Gastroesophageal sphincter (tissue), 4 donors: ENCODE measurements at regions not wholly inside any gene's neighbourhood (a gene's known extent, or its start where the extent isn't known, plus 50 kb on each side); places are given as distances from the start of the nearest gene placed in this dataset.

Source experiments
- ATAC-seq: fragments of 150-250 bp; one replicate; pipeline ENCODE4 v1.9.1; 2016; ENCODE audit warnings: mild to moderate bottlenecking, moderate library complexity
- H3K27ac ChIP-seq, 4 donors: fragments of 200-600 bp; sonication (generic) in 3 of 4; 1 replicate in 3 of 4; 2 replicates in 1 of 4; pipeline ENCODE4 v1.5.1; 2016 to 2019
- H3K27me3 ChIP-seq: fragments of 200-600 bp; sonication (generic); one replicate; pipeline ENCODE4 v1.5.1; 2019
- H3K36me3 ChIP-seq, 2 donors: fragments of 200-600 bp; sonication (generic); one replicate each; pipeline ENCODE4 v1.5.1; 2019; ENCODE audit warnings: control low read depth in 1 of 2
- H3K4me1 ChIP-seq, 3 donors: fragments of 200-600 bp; sonication (generic); 1 replicate in 2 of 3; 2 replicates in 1 of 3; pipeline ENCODE4 v1.5.1; 2016 to 2019; ENCODE audit warnings: control low read depth in 2 of 3
- H3K4me3 ChIP-seq, 2 donors: fragments of 200-600 bp; sonication (generic); one replicate each; pipeline ENCODE4 v1.5.1; 2019; ENCODE audit warnings: mild to moderate bottlenecking in 1 of 2, moderate library complexity in 1 of 2
- H3K9me3 ChIP-seq, 3 donors: fragments of 200-600 bp; sonication (generic); one replicate each; pipeline ENCODE4 v1.5.1; 2017 to 2019; ENCODE audit warnings: control low read depth in 2 of 3
- EP300 ChIP-seq: sonication (generic); formaldehyde crosslinking; IDR thresholded peaks from one replicate; pipeline ENCODE4 v1.6.1; 2017; ENCODE audit warnings: antibody characterized with exemption, mild to moderate bottlenecking
- POLR2A ChIP-seq, 2 donors: fragments of 450-650 bp; IDR thresholded peaks; one replicate each; pipeline ENCODE4 v1.6.1; 2017; ENCODE audit warnings: antibody characterized with exemption in 2 of 2, mild to moderate bottlenecking in 2 of 2, moderate library complexity in 1 of 2
- POLR2AphosphoS5 ChIP-seq: sonication (generic); formaldehyde crosslinking; IDR thresholded peaks from one replicate; pipeline ENCODE4 v1.6.1; 2017; ENCODE audit warnings: antibody characterized with exemption
- WGBS, 2 donors: methylation state at CpG; one replicate each; pipeline ENCODE4 v1.1.5; 2018; ENCODE audit warnings: low coverage in 1 of 2; 5-methylcytosine and 5-hydroxymethylcytosine counted together
- TF ChIP-seq, protein P1 (sequence below), 4 experiments: fragments of 200-600 bp in 2 of 4; fragments of 450-650 bp in 2 of 4; sonication (generic) in 1 of 4; IDR thresholded peaks; one replicate each; pipeline ENCODE4 v1.5.1; 2017 to 2019; ENCODE audit warnings: antibody characterized with exemption in 4 of 4, mild to moderate bottlenecking in 2 of 4, moderate library complexity in 2 of 4

DNA sequence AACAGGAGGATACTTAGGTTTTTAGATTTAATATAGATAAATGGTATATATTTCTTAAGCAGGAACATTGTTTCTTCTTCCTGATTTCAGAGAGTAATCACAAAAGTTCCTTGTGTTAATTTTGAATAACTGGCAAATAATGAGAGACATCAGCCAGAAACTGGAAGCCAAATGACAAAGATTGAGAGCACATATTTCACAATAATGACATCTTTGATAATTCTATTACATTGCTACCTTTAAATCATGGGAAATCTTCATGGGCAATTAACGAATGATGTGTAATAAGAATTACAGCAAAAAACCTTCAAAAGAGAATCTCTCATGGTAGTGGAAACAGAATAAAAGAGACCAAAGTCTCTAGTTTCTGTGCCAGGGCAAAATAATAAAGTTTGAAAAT, 215.1 kb downstream of the NUP35 start:
- ATAC-seq = no peak
- Histone ChIP-seq H3K27me3 (no peaks in the 10 kb centered on the region), H3K27ac (no peak overlapping the region), H3K36me3 (no peaks in the 10 kb centered on the region), H3K9me3 (peaks cover 0 to 21% (median 4%) of the 10 kb centered on the region in 3 donors), H3K4me3 (no peak overlapping the region), H3K4me1 (no peaks in the 10 kb centered on the region)
- WGBS, 2 donors = 90% methylated on average over 1 of the region's 1 CpG
- TF ChIP-seq, protein P1, sequence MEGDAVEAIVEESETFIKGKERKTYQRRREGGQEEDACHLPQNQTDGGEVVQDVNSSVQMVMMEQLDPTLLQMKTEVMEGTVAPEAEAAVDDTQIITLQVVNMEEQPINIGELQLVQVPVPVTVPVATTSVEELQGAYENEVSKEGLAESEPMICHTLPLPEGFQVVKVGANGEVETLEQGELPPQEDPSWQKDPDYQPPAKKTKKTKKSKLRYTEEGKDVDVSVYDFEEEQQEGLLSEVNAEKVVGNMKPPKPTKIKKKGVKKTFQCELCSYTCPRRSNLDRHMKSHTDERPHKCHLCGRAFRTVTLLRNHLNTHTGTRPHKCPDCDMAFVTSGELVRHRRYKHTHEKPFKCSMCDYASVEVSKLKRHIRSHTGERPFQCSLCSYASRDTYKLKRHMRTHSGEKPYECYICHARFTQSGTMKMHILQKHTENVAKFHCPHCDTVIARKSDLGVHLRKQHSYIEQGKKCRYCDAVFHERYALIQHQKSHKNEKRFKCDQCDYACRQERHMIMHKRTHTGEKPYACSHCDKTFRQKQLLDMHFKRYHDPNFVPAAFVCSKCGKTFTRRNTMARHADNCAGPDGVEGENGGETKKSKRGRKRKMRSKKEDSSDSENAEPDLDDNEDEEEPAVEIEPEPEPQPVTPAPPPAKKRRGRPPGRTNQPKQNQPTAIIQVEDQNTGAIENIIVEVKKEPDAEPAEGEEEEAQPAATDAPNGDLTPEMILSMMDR (IDR thresholded peaks at IDR 0.05) = no peak

DNA sequence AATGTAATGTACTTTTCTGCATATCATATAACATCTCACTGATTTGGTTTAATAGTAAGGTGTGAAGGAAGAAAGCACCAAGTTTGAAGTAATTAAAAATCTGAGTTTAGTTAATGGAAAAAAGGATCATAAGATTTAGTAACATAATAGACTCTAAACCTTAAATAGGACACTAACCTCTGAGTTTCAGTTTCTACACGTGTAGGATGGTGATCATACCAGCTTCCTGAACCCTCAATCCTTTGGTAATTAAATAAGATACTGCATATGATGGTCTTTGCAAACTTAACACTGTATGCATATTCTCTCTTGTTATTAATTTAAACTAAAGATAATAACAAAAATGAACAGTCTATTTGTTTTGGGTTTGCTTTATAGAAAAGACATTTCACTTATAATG, 216.8 kb downstream of the NUP35 start:
- no peak for ATAC-seq
- no peak overlapping the region for H3K27ac ChIP-seq
- H3K4me1 ChIP-seq = no peaks in the 10 kb centered on the region
- no peaks in the 10 kb centered on the region for H3K27me3 ChIP-seq
- TF ChIP-seq POLR2AphosphoS5 (no peak), POLR2A (IDR thresholded peaks at IDR 0.05) (no peak), EP300 (no peak)
- TF ChIP-seq, protein P1 (IDR thresholded peaks at IDR 0.05) = no peak
- no peaks in the 10 kb centered on the region for H3K36me3 ChIP-seq
- H3K9me3 ChIP-seq = peaks cover 0 to 16% (median 4%) of the 10 kb centered on the region in 3 donors
- 48 to 73% methylated on average over 1 of the region's 1 CpG for WGBS, 2 donors
- H3K4me3 ChIP-seq = no peak overlapping the region

DNA sequence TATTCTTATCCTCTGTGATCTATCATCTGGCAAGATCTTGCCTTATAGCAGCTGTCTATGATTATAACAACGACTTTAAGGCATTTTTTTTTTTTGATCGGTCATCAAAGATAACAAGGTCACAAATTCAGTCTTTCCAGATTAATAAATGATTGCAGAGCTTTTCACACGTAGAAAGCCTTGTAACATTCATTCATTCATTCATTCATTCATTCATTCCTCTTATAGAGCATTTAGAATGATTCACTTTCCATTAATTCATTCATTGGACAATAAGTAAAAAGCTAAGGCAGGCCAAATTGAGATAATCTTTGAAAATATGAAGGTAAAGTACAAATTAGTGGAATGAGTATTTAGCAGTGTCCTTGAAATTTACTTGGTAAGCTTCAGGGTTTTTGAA, 223.7 kb downstream of the NUP35 start:
- H3K9me3 ChIP-seq = no peaks in the 10 kb centered on the region
- TF ChIP-seq EP300 = no peak
- ATAC-seq = no peak
- H3K27me3 ChIP-seq = no peaks in the 10 kb centered on the region
- no peak overlapping the region for H3K4me3 ChIP-seq
- WGBS, 2 donors = 69 to 75% methylated on average over 3 of the region's 3 CpGs
- H3K27ac ChIP-seq = no peak overlapping the region
- no peaks in the 10 kb centered on the region for H3K36me3 ChIP-seq
- H3K4me1 ChIP-seq = no peaks in the 10 kb centered on the region

DNA sequence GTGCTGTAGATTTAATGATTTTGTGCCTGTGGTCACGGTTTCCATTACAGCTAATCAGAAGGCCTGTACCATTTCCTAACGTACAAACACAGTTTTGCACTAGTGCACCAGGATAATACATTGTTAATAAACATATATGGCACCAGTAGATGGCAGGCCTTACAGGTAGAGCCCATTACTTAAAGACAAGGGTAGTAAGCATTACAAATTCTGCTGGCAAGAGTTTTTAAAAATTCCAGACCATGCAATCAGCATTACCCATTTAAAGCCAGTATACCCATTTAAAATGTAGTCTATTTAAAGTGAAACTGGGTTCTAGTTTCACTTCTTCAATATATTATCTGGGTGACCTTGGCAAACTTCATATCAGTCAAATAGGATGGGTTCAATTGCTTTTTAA, 224.2 kb downstream of the NUP35 start:
- no peak overlapping the region for H3K4me3 ChIP-seq
- H3K36me3 ChIP-seq = no peaks in the 10 kb centered on the region
- 83 to 88% methylated on average over 2 of the region's 2 CpGs for WGBS, 2 donors
- no peak for TF ChIP-seq POLR2AphosphoS5
- TF ChIP-seq, protein P1 (IDR thresholded peaks at IDR 0.05) = no peak
- TF ChIP-seq POLR2A (IDR thresholded peaks at IDR 0.05) = no peak
- no peak for TF ChIP-seq EP300
- H3K27ac ChIP-seq = no peak overlapping the region
- H3K27me3 ChIP-seq = no peaks in the 10 kb centered on the region
- no peak for ATAC-seq
- H3K4me1 ChIP-seq = no peaks in the 10 kb centered on the region
- H3K9me3 ChIP-seq = no peaks in the 10 kb centered on the region

DNA sequence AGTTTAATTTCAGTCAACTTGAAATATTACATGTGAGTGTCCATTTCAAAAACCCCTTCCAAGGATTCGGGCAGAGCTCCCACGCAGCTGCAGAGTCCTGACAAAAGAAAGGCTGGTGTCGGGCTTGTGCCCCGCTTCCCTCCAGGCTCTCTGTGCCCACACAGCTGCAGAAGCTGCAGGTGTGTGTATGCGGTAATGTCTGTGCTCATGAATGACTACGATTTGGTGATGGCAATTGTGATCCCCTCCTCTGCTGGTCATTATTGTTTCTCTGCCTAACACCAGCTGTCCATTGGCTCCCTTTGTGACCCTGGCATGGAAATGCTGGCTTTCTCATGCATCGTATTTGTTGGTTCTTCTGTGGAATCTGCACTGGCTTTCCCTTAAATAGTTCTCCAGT, 224.8 kb downstream of the NUP35 start:
- 81 to 90% methylated on average over 2 to 7 of the region's 7 CpGs for WGBS, 2 donors
- H3K4me1 ChIP-seq = no peaks in the 10 kb centered on the region
- no peaks in the 10 kb centered on the region for H3K36me3 ChIP-seq
- H3K27me3 ChIP-seq = no peaks in the 10 kb centered on the region
- H3K27ac ChIP-seq = no peak overlapping the region
- H3K9me3 ChIP-seq = no peaks in the 10 kb centered on the region
- no peak for ATAC-seq
- no peak overlapping the region for H3K4me3 ChIP-seq
- no peak for TF ChIP-seq POLR2AphosphoS5
- TF ChIP-seq, protein P1 (IDR thresholded peaks at IDR 0.05) = no peak
- TF ChIP-seq POLR2A (IDR thresholded peaks at IDR 0.05) = no peak
- no peak for TF ChIP-seq EP300

DNA sequence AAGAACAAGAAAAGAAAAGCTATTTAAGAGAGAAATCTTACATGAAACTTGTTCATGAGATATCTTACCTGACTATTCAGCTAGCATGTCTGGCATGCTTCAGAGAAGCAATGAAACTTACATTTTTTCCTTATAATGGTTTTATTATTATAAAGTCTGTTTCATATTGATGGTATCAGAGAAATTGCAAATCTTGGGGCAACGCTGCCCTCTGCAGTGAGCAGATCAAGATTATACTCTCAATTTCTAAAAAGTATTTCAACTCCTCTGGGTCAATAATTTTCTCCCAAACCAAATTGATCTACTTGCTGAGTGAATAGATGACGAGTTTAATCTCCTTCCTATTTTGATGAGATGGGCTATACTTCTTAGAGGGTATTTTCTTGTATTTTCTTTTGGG, 235.6 kb downstream of the NUP35 start:
- TF ChIP-seq, protein P1 (IDR thresholded peaks at IDR 0.05) = no peak
- no peak for TF ChIP-seq POLR2AphosphoS5
- TF ChIP-seq EP300 = no peak
- TF ChIP-seq POLR2A (IDR thresholded peaks at IDR 0.05) = no peak
- H3K27ac ChIP-seq = no peak overlapping the region
- no peaks in the 10 kb centered on the region for H3K4me1 ChIP-seq
- H3K27me3 ChIP-seq = no peaks in the 10 kb centered on the region
- H3K36me3 ChIP-seq = no peaks in the 10 kb centered on the region
- ATAC-seq = no peak
- H3K4me3 ChIP-seq = no peak overlapping the region
- no peaks in the 10 kb centered on the region for H3K9me3 ChIP-seq
- 83 to 89% methylated on average over 2 of the region's 2 CpGs for WGBS, 2 donors
